Neural cell (in vitro differentiated cells): ENCODE measurements at regions not wholly inside any gene's neighbourhood (a gene's known extent, or its start where the extent isn't known, plus 50 kb on each side); places are given as distances from the start of the nearest gene placed in this dataset.

Source experiments
- H2AFZ ChIP-seq: fragments of 200-600, 300-800 bp; sonication (generic), shearing (Covaris generic); 2 replicates; pipeline ENCODE4 v1.6.0; 2014; ENCODE audit warnings: low read depth, mild to moderate bottlenecking, antibody characterized with exemption, low read length, moderate library complexity
- H3F3A ChIP-seq: fragments of 200-600 bp; shearing (Covaris generic); 2 replicates; pipeline ENCODE4 v1.6.1; 2016; ENCODE audit warnings: mild to moderate bottlenecking, moderate library complexity, mixed read lengths, antibody characterized with exemption, low read length; ENCODE audit not compliant: insufficient read depth, poor library complexity, severe bottlenecking
- H3K27ac ChIP-seq: fragments of 200-600, 300-800 bp; sonication (generic), shearing (Covaris generic); 2 replicates; pipeline ENCODE4 v1.5.1; 2014; ENCODE audit warnings: mild to moderate bottlenecking, low read length, moderate library complexity
- H3K27me3 ChIP-seq: fragments of 300-800, 200-600 bp; sonication (generic), shearing (Covaris generic); 2 replicates; pipeline ENCODE4 v1.6.0; 2014; ENCODE audit warnings: mild to moderate bottlenecking, low read depth, low read length, moderate library complexity; ENCODE audit not compliant: insufficient read depth
- H3K36me3 ChIP-seq: fragments of 300-800, 200-600 bp; sonication (generic), shearing (Covaris generic); 2 replicates; pipeline ENCODE4 v1.5.1; 2014; ENCODE audit warnings: mild to moderate bottlenecking, antibody characterized with exemption, low read length, moderate library complexity; ENCODE audit not compliant: insufficient read depth
- H3K4me2 ChIP-seq: fragments of 300-800, 200-600 bp; sonication (generic), shearing (Covaris generic); 2 replicates; pipeline ENCODE4 v1.6.0; 2014; ENCODE audit warnings: mild to moderate bottlenecking, low read length
- H3K4me3 ChIP-seq: fragments of 300-800, 200-600 bp; sonication (generic), shearing (Covaris generic); 2 replicates; pipeline ENCODE4 v1.5.1; 2014; ENCODE audit warnings: mild to moderate bottlenecking, low read length, moderate library complexity
- H3K79me2 ChIP-seq: fragments of 200-600 bp; shearing (Covaris generic); replicated peaks from 2 replicates; pipeline ENCODE4 v1.6.0; 2014; ENCODE audit warnings: mild to moderate bottlenecking, low read length, moderate library complexity; ENCODE audit not compliant: insufficient read depth
- H3K9ac ChIP-seq: fragments of 300-800, 200-600 bp; sonication (generic), shearing (Covaris generic); 2 replicates; pipeline ENCODE4 v1.6.1; 2016; ENCODE audit warnings: mild to moderate bottlenecking, low read length, mixed read lengths
- H3K9me2 ChIP-seq: fragments of 200-600 bp; shearing (Covaris generic); 2 replicates; pipeline ENCODE4 v1.6.1; 2016; ENCODE audit warnings: mild to moderate bottlenecking, low read length, mixed read lengths; ENCODE audit not compliant: insufficient read depth
- H3K9me3 ChIP-seq: fragments of 200-600, 300-800 bp; sonication (generic), shearing (Covaris generic); 2 replicates; pipeline ENCODE4 v1.6.1; 2016; ENCODE audit warnings: mild to moderate bottlenecking, mixed run types, low read length, moderate library complexity, mixed read lengths
- H4K20me1 ChIP-seq: fragments of 200-600 bp; shearing (Covaris generic); 2 replicates; pipeline ENCODE4 v1.6.1; 2016; ENCODE audit warnings: mild to moderate bottlenecking, mixed run types; ENCODE audit not compliant: insufficient read depth
- EP300 ChIP-seq: fragments of 450-650 bp; conservative IDR thresholded peaks from 2 replicates; pipeline ENCODE4 v1.6.1; 2014; ENCODE audit warnings: antibody characterized with exemption, mild to moderate bottlenecking, moderate library complexity; ENCODE audit not compliant: poor library complexity, severe bottlenecking
- EZH2 ChIP-seq: fragments of 200-600, 300-800 bp; shearing (Covaris generic), sonication (generic); IDR thresholded peaks from 2 replicates; pipeline ENCODE4 v1.6.1; 2014; ENCODE audit warnings: antibody characterized with exemption, low read length, borderline replicate concordance, mild to moderate bottlenecking; ENCODE audit not compliant: insufficient read depth, poor library complexity, severe bottlenecking
- MXI1 ChIP-seq: fragments of 450-650 bp; conservative IDR thresholded peaks from 2 replicates; pipeline ENCODE4 v1.6.1; 2014; ENCODE audit warnings: antibody characterized with exemption, mild to moderate bottlenecking; ENCODE audit not compliant: poor library complexity, severe bottlenecking
- POLR2AphosphoS5 ChIP-seq: IDR thresholded peaks from 2 replicates; pipeline ENCODE4 v1.6.1; 2012
- RAD21 ChIP-seq: fragments of 450-650 bp; conservative IDR thresholded peaks from 2 replicates; pipeline ENCODE4 v1.6.1; 2014; ENCODE audit warnings: antibody characterized with exemption, mild to moderate bottlenecking, moderate library complexity
- SMC3 ChIP-seq: fragments of 450-650 bp; conservative IDR thresholded peaks from 2 replicates; pipeline ENCODE4 v1.6.1; 2014; ENCODE audit warnings: antibody characterized with exemption, mild to moderate bottlenecking, moderate library complexity; ENCODE audit not compliant: poor library complexity
- TAF1 ChIP-seq: IDR thresholded peaks from 2 replicates; pipeline ENCODE4 v1.6.1; 2012; ENCODE audit warnings: low read depth
- TF ChIP-seq, protein P1 (sequence below): IDR thresholded peaks from 2 replicates; pipeline ENCODE4 v1.6.1; 2012; ENCODE audit warnings: borderline replicate concordance
- TF ChIP-seq, protein P2 (sequence below): fragments of 450-650 bp; IDR thresholded peaks from 2 replicates; pipeline ENCODE4 v1.5.1; 2014; ENCODE audit warnings: antibody characterized with exemption, mild to moderate bottlenecking, moderate library complexity; ENCODE audit not compliant: poor library complexity, severe bottlenecking

DNA sequence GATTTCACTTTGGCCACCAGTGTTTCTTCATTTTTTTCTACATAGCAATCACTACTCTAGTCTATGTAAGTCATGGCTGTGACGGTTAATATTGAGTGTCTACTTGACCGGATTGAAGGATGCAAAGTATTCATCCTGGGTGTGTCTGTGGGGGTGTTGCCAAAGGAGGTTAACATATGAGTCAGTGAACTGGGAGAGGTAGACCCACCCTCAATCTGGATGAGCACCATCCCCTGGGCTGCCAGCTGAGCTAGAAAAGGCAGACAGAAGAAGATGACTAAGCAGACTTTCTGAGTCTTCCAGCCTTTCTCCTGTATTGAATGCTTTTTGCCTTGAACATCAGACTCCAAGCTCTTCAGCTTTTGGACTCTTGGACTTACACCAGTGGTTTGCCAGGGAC is 265.0 kb upstream of the SLC8A1 start:
- Histone ChIP-seq H3K4me2 (no peak overlapping the region), H3K9ac (no peak overlapping the region), H4K20me1 (no peaks in the 10 kb centered on the region), H3F3A (no peaks in the 10 kb centered on the region), H3K9me3 (no peaks in the 10 kb centered on the region), H3K9me2 (no peaks in the 10 kb centered on the region), H3K4me3 (no peak overlapping the region), H3K27me3 (no peaks in the 10 kb centered on the region), H3K79me2 (no peaks in the 10 kb centered on the region), H3K36me3 (no peaks in the 10 kb centered on the region), H2AFZ (no peak overlapping the region), H3K27ac (no peak overlapping the region)
- TF ChIP-seq MXI1 (no peak), RAD21 (no peak)

DNA sequence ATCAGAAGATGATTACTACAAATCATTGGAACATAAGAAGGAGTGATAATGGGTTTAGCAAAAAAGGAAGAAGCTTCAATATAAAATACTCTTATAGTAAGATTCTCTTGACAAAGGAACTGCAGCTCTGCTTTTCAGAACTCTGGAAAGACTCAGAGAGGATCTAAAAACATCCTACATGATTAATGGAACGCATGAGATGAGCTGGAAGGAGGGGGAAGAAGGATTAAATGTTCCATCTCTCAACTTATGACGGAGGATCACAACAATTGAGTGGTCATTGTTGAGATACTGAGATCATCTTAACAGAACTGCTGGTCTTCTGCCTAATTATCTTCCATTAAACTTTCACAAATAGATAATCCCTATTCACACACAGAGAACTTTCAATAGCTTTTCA is 267.5 kb upstream of the SLC8A1 start:
- Histone ChIP-seq H3K27me3 (no peaks in the 10 kb centered on the region), H3K4me2 (no peak overlapping the region), H3K79me2 (no peaks in the 10 kb centered on the region), H4K20me1 (no peaks in the 10 kb centered on the region), H3F3A (no peaks in the 10 kb centered on the region), H3K9ac (no peak overlapping the region), H3K27ac (no peak overlapping the region), H3K36me3 (no peaks in the 10 kb centered on the region), H3K4me3 (no peak overlapping the region), H3K9me2 (no peaks in the 10 kb centered on the region), H3K9me3 (no peaks in the 10 kb centered on the region), H2AFZ (no peak overlapping the region)
- TF ChIP-seq POLR2AphosphoS5, result no peak
- no peak for TF ChIP-seq EZH2
- TF ChIP-seq MXI1, result no peak
- no peak for TF ChIP-seq EP300
- TF ChIP-seq, protein P1, sequence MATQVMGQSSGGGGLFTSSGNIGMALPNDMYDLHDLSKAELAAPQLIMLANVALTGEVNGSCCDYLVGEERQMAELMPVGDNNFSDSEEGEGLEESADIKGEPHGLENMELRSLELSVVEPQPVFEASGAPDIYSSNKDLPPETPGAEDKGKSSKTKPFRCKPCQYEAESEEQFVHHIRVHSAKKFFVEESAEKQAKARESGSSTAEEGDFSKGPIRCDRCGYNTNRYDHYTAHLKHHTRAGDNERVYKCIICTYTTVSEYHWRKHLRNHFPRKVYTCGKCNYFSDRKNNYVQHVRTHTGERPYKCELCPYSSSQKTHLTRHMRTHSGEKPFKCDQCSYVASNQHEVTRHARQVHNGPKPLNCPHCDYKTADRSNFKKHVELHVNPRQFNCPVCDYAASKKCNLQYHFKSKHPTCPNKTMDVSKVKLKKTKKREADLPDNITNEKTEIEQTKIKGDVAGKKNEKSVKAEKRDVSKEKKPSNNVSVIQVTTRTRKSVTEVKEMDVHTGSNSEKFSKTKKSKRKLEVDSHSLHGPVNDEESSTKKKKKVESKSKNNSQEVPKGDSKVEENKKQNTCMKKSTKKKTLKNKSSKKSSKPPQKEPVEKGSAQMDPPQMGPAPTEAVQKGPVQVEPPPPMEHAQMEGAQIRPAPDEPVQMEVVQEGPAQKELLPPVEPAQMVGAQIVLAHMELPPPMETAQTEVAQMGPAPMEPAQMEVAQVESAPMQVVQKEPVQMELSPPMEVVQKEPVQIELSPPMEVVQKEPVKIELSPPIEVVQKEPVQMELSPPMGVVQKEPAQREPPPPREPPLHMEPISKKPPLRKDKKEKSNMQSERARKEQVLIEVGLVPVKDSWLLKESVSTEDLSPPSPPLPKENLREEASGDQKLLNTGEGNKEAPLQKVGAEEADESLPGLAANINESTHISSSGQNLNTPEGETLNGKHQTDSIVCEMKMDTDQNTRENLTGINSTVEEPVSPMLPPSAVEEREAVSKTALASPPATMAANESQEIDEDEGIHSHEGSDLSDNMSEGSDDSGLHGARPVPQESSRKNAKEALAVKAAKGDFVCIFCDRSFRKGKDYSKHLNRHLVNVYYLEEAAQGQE, result no peak

DNA sequence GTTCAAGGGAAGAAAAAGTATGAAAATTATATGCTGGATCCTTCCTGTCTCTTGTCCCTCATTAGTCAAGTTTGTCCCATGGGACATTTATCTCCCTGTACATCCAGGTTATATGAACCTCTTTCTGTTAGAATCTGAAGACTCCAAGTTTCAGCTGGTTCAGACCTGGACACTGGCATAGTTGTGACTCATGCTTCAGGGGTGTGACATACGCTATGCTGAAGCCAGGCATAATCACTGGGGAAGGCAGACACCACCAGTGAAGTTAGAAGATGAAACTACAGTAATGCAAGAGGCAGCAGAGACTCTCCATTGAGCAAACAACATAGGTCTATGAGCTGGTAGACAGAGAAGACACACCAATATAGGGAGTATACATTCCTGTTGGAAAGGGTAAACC is 269.7 kb upstream of the SLC8A1 start:
- TF ChIP-seq TAF1, result no peak
- TF ChIP-seq POLR2AphosphoS5, result no peak
- TF ChIP-seq, protein P2, sequence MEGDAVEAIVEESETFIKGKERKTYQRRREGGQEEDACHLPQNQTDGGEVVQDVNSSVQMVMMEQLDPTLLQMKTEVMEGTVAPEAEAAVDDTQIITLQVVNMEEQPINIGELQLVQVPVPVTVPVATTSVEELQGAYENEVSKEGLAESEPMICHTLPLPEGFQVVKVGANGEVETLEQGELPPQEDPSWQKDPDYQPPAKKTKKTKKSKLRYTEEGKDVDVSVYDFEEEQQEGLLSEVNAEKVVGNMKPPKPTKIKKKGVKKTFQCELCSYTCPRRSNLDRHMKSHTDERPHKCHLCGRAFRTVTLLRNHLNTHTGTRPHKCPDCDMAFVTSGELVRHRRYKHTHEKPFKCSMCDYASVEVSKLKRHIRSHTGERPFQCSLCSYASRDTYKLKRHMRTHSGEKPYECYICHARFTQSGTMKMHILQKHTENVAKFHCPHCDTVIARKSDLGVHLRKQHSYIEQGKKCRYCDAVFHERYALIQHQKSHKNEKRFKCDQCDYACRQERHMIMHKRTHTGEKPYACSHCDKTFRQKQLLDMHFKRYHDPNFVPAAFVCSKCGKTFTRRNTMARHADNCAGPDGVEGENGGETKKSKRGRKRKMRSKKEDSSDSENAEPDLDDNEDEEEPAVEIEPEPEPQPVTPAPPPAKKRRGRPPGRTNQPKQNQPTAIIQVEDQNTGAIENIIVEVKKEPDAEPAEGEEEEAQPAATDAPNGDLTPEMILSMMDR, result no peak
- TF ChIP-seq RAD21, result no peak
- TF ChIP-seq, protein P1, result no peak
- TF ChIP-seq MXI1, result no peak
- TF ChIP-seq EZH2, result no peak
- TF ChIP-seq EP300, result no peak
- TF ChIP-seq SMC3, result no peak
- Histone ChIP-seq H3F3A (no peaks in the 10 kb centered on the region), H3K4me3 (no peak overlapping the region), H3K79me2 (no peaks in the 10 kb centered on the region), H3K9me3 (no peaks in the 10 kb centered on the region), H3K9me2 (no peaks in the 10 kb centered on the region), H4K20me1 (no peaks in the 10 kb centered on the region), H3K27me3 (no peaks in the 10 kb centered on the region), H3K9ac (no peak overlapping the region), H2AFZ (no peak overlapping the region), H3K27ac (no peak overlapping the region), H3K36me3 (no peaks in the 10 kb centered on the region), H3K4me2 (no peak overlapping the region)
